ENCODE measurements at regions not wholly inside any gene's neighbourhood (a gene's known extent, or its start where the extent isn't known, plus 50 kb on each side); places are given as distances from the start of the nearest gene placed in this dataset.

GRCh38 chr18:61699397-61700110 lies 193.3 kb downstream of the RNF152 start:
- no CpG with 5 or more reads among the region's 5 CpGs for WGBS (ENCODE audit: extremely low coverage, insufficient coverage, low lambda C conversion rate)
- no peak overlapping the region for H3K18ac ChIP-seq (ENCODE audit: low read length)
- no peak overlapping the region for H3K4me3 ChIP-seq (ENCODE audit: low read length)
- H2AK5ac ChIP-seq (ENCODE audit: low read length) = no peak overlapping the region
- no peak overlapping the region for H4K8ac ChIP-seq (ENCODE audit: low read depth, low read length)
- H3K23ac ChIP-seq (ENCODE audit: low read length) = no peak overlapping the region
- no peaks in the 10 kb centered on the region for H3K79me2 ChIP-seq (ENCODE audit: control insufficient read depth, insufficient read depth, low read length)
- H2BK5ac ChIP-seq (ENCODE audit: low read length) = no peak overlapping the region
- H4K5ac ChIP-seq (ENCODE audit: low read length) = no peak overlapping the region
- H2BK15ac ChIP-seq (replicated peaks; ENCODE audit: low read depth) = no peak overlapping the region
- DNase-seq = no peak
- H3K27ac ChIP-seq (ENCODE audit: low read depth, low read length) = no peak overlapping the region
- H3K79me1 ChIP-seq (ENCODE audit: low read length) = no peaks in the 10 kb centered on the region
- H3K4me1 ChIP-seq (ENCODE audit: control insufficient read depth, low read depth, low read length) = no peaks in the 10 kb centered on the region
- H3K9ac ChIP-seq (ENCODE audit: low read length) = no peak overlapping the region
- H3K56ac ChIP-seq (ENCODE audit: low read length) = no peak overlapping the region
- no peak overlapping the region for H3K4ac ChIP-seq (ENCODE audit: low read depth, low read length)
- no peak overlapping the region for H2BK120ac ChIP-seq (ENCODE audit: low read depth, low read length)
- H3K36me3 ChIP-seq (ENCODE audit: control insufficient read depth, insufficient read depth, low read length) = no peaks in the 10 kb centered on the region
- no peaks in the 10 kb centered on the region for H3K27me3 ChIP-seq (ENCODE audit: insufficient read depth, low read length, poor library complexity)
- no peak overlapping the region for H3K4me2 ChIP-seq (ENCODE audit: low read length)

GRCh38 chr18:61697306-61697909 lies 195.4 kb downstream of the RNF152 start:
- Histone ChIP-seq H3K79me1 (ENCODE audit: low read length) (no peaks in the 10 kb centered on the region), H2BK15ac (replicated peaks; ENCODE audit: low read depth) (no peak overlapping the region), H3K23ac (ENCODE audit: low read length) (no peak overlapping the region), H3K27me3 (ENCODE audit: insufficient read depth, low read length, poor library complexity) (no peaks in the 10 kb centered on the region), H2BK120ac (ENCODE audit: low read depth, low read length) (no peak overlapping the region), H2AK5ac (ENCODE audit: low read length) (no peak overlapping the region), H3K4me2 (ENCODE audit: low read length) (no peak overlapping the region), H3K36me3 (ENCODE audit: control insufficient read depth, insufficient read depth, low read length) (no peaks in the 10 kb centered on the region), H3K4me1 (ENCODE audit: control insufficient read depth, low read depth, low read length) (no peaks in the 10 kb centered on the region), H3K27ac (ENCODE audit: low read depth, low read length) (no peak overlapping the region), H4K8ac (ENCODE audit: low read depth, low read length) (no peak overlapping the region), H3K79me2 (ENCODE audit: control insufficient read depth, insufficient read depth, low read length) (no peaks in the 10 kb centered on the region), H2BK5ac (ENCODE audit: low read length) (no peak overlapping the region), H3K4me3 (ENCODE audit: low read length) (no peak overlapping the region), H4K5ac (ENCODE audit: low read length) (no peak overlapping the region), H3K4ac (ENCODE audit: low read depth, low read length) (no peak overlapping the region), H3K18ac (ENCODE audit: low read length) (no peak overlapping the region), H3K56ac (ENCODE audit: low read length) (no peak overlapping the region), H3K9ac (ENCODE audit: low read length) (no peak overlapping the region)
- DNase-seq = no peak
- WGBS (ENCODE audit: extremely low coverage, insufficient coverage, low lambda C conversion rate) = no CpG with 5 or more reads among the region's 2 CpGs

- Histone ChIP-seq H3K27ac (ENCODE audit: low read depth, low read length) (no peak overlapping the region), H3K4me3 (ENCODE audit: low read length) (no peak overlapping the region), H4K5ac (ENCODE audit: low read length) (no peak overlapping the region), H3K36me3 (ENCODE audit: control insufficient read depth, insufficient read depth, low read length) (no peaks in the 10 kb centered on the region), H3K4me1 (ENCODE audit: control insufficient read depth, low read depth, low read length) (no peaks in the 10 kb centered on the region), H3K9ac (ENCODE audit: low read length) (no peak overlapping the region), H4K8ac (ENCODE audit: low read depth, low read length) (no peak overlapping the region), H3K79me1 (ENCODE audit: low read length) (no peaks in the 10 kb centered on the region), H3K27me3 (ENCODE audit: insufficient read depth, low read length, poor library complexity) (no peaks in the 10 kb centered on the region), H3K4me2 (ENCODE audit: low read length) (no peak overlapping the region), H3K4ac (ENCODE audit: low read depth, low read length) (peak overlapping the region; percentile 36), H2BK5ac (ENCODE audit: low read length) (peak overlapping the region; percentile 34), H3K18ac (ENCODE audit: low read length) (peak overlapping the region; percentile 85), H2BK120ac (ENCODE audit: low read depth, low read length) (no peak overlapping the region), H3K79me2 (ENCODE audit: control insufficient read depth, insufficient read depth, low read length) (no peaks in the 10 kb centered on the region), H3K56ac (ENCODE audit: low read length) (peak overlapping the region; percentile 43), H2BK15ac (replicated peaks; ENCODE audit: low read depth) (no peak overlapping the region), H2AK5ac (ENCODE audit: low read length) (peak overlapping the region; percentile 43), H3K23ac (ENCODE audit: low read length) (no peak overlapping the region)
- WGBS (ENCODE audit: extremely low coverage, insufficient coverage, low lambda C conversion rate) = no CpG with 5 or more reads among the region's 3 CpGs
- DNase-seq = no peak
Observed at GRCh38 chr18:61694236-61694635, 198.6 kb downstream of the RNF152 start.

- Histone ChIP-seq H3K4me1 (ENCODE audit: control insufficient read depth, low read depth, low read length) (no peaks in the 10 kb centered on the region), H3K36me3 (ENCODE audit: control insufficient read depth, insufficient read depth, low read length) (no peaks in the 10 kb centered on the region), H3K4me3 (ENCODE audit: low read length) (no peak overlapping the region), H3K79me1 (ENCODE audit: low read length) (no peaks in the 10 kb centered on the region), H3K4ac (ENCODE audit: low read depth, low read length) (no peak overlapping the region), H3K4me2 (ENCODE audit: low read length) (no peak overlapping the region), H2BK120ac (ENCODE audit: low read depth, low read length) (peak overlapping the region; percentile 35), H4K8ac (ENCODE audit: low read depth, low read length) (no peak overlapping the region), H3K18ac (ENCODE audit: low read length) (peak overlapping the region; percentile 7), H2AK5ac (ENCODE audit: low read length) (no peak overlapping the region), H3K27me3 (ENCODE audit: insufficient read depth, low read length, poor library complexity) (no peaks in the 10 kb centered on the region), H3K79me2 (ENCODE audit: control insufficient read depth, insufficient read depth, low read length) (no peaks in the 10 kb centered on the region), H3K9ac (ENCODE audit: low read length) (no peak overlapping the region), H3K23ac (ENCODE audit: low read length) (no peak overlapping the region), H3K27ac (ENCODE audit: low read depth, low read length) (no peak overlapping the region), H3K56ac (ENCODE audit: low read length) (no peak overlapping the region), H4K5ac (ENCODE audit: low read length) (no peak overlapping the region), H2BK15ac (replicated peaks; ENCODE audit: low read depth) (no peak overlapping the region), H2BK5ac (ENCODE audit: low read length) (peak overlapping the region; percentile 14)
- no CpG with 5 or more reads among the region's 5 CpGs for WGBS (ENCODE audit: extremely low coverage, insufficient coverage, low lambda C conversion rate)
- no peak for DNase-seq
Observed at GRCh38 chr18:61690418-61691138, 202.2 kb downstream of the RNF152 start.

GRCh38 chr18:61687317-61687716 lies 205.5 kb downstream of the RNF152 start:
- H2BK15ac ChIP-seq (replicated peaks; ENCODE audit: low read depth) = no peak overlapping the region
- no peaks in the 10 kb centered on the region for H3K36me3 ChIP-seq (ENCODE audit: control insufficient read depth, insufficient read depth, low read length)
- no peak overlapping the region for H3K4me2 ChIP-seq (ENCODE audit: low read length)
- no peaks in the 10 kb centered on the region for H3K4me1 ChIP-seq (ENCODE audit: control insufficient read depth, low read depth, low read length)
- no peak overlapping the region for H3K56ac ChIP-seq (ENCODE audit: low read length)
- no peak overlapping the region for H3K9ac ChIP-seq (ENCODE audit: low read length)
- H3K79me1 ChIP-seq (ENCODE audit: low read length) = no peaks in the 10 kb centered on the region
- DNase-seq = peak; percentile 12
- peak overlapping the region; percentile 5 for H3K27ac ChIP-seq (ENCODE audit: low read depth, low read length)
- H3K23ac ChIP-seq (ENCODE audit: low read length) = no peak overlapping the region
- no peak overlapping the region for H2AK5ac ChIP-seq (ENCODE audit: low read length)
- no peak overlapping the region for H4K8ac ChIP-seq (ENCODE audit: low read depth, low read length)
- no CpG with 5 or more reads among the region's 8 CpGs for WGBS (ENCODE audit: extremely low coverage, insufficient coverage, low lambda C conversion rate)
- H3K79me2 ChIP-seq (ENCODE audit: control insufficient read depth, insufficient read depth, low read length) = no peaks in the 10 kb centered on the region
- H3K18ac ChIP-seq (ENCODE audit: low read length) = no peak overlapping the region
- H3K27me3 ChIP-seq (ENCODE audit: insufficient read depth, low read length, poor library complexity) = no peaks in the 10 kb centered on the region
- peak overlapping the region; percentile 45 for H2BK120ac ChIP-seq (ENCODE audit: low read depth, low read length)
- no peak overlapping the region for H3K4me3 ChIP-seq (ENCODE audit: low read length)
- H3K4ac ChIP-seq (ENCODE audit: low read depth, low read length) = no peak overlapping the region
- no peak overlapping the region for H2BK5ac ChIP-seq (ENCODE audit: low read length)
- H4K5ac ChIP-seq (ENCODE audit: low read length) = no peak overlapping the region

All from mesendoderm (in vitro differentiated cells).